Fibroblast of mammary gland (primary cell): ENCODE measurements at regions not wholly inside any gene's neighbourhood (a gene's known extent, or its start where the extent isn't known, plus 50 kb on each side); places are given as distances from the start of the nearest gene placed in this dataset.

Experiments
- DNase-seq: peaks from one replicate; pipeline ENCODE4 v3.0.0-alpha.2; 2010; ENCODE audit warnings: low read depth
- H3K4me3 ChIP-seq: 2 replicates; pipeline ENCODE4 v1.5.1; 2011; ENCODE audit warnings: low read depth, mild to moderate bottlenecking, low read length, moderate library complexity; ENCODE audit not compliant: control insufficient read depth
- CTCF ChIP-seq: conservative IDR thresholded peaks from 2 replicates; pipeline ENCODE4 v1.5.1; 2011; ENCODE audit warnings: low read depth, low read length, inconsistent platforms; ENCODE audit not compliant: control insufficient read depth, insufficient read depth

GRCh38 chr10:53645951-53646350 lies 873.4 kb upstream of the MBL2 start:
- no peak for DNase-seq
- no peak overlapping the region for H3K4me3 ChIP-seq
- TF ChIP-seq CTCF, result no peak

GRCh38 chr10:53638006-53638405 lies 865.4 kb upstream of the MBL2 start:
- no peak overlapping the region for H3K4me3 ChIP-seq
- DNase-seq, result no peak
- TF ChIP-seq CTCF, result no peak

GRCh38 chr10:53624722-53625121 lies 852.1 kb upstream of the MBL2 start:
- no peak for DNase-seq
- TF ChIP-seq CTCF, result no peak
- no peak overlapping the region for H3K4me3 ChIP-seq

GRCh38 chr10:53622201-53622600 lies 849.6 kb upstream of the MBL2 start:
- no peak overlapping the region for H3K4me3 ChIP-seq
- TF ChIP-seq CTCF, result no peak

GRCh38 chr10:53619671-53620070 lies 847.1 kb upstream of the MBL2 start:
- TF ChIP-seq CTCF, result no peak
- no peak for DNase-seq

More at GRCh38 chr10:53622201-53622600, 849.6 kb upstream of the MBL2 start:
- DNase-seq, result no peak

GRCh38 chr10:53607691-53608090 lies 835.1 kb upstream of the MBL2 start:
- TF ChIP-seq CTCF, result no peak
- no peak for DNase-seq
- no peak overlapping the region for H3K4me3 ChIP-seq

More at GRCh38 chr10:53619671-53620070, 847.1 kb upstream of the MBL2 start:
- no peak overlapping the region for H3K4me3 ChIP-seq

GRCh38 chr10:53606981-53607380 lies 834.4 kb upstream of the MBL2 start:
- H3K4me3 ChIP-seq, result no peak overlapping the region
- DNase-seq, result no peak
- TF ChIP-seq CTCF, result no peak
